OCI-LY1 (cell line): ENCODE measurements at regions not wholly inside any gene's neighbourhood (a gene's known extent, or its start where the extent isn't known, plus 50 kb on each side); places are given as distances from the start of the nearest gene placed in this dataset.

ENCODE experiments used
- H2AFZ ChIP-seq: fragments of 200-600 bp; sonication (generic), shearing (Covaris generic); 2 replicates; pipeline ENCODE4 v1.6.0; 2014; ENCODE audit warnings: antibody characterized with exemption, mild to moderate bottlenecking, low read length
- H3F3A ChIP-seq: fragments of 200-600 bp; sonication (generic), shearing (Covaris generic); 2 replicates; pipeline ENCODE4 v1.6.0; 2014; ENCODE audit warnings: mild to moderate bottlenecking, antibody characterized with exemption, low read length, moderate library complexity; ENCODE audit not compliant: insufficient read depth
- H3K27ac ChIP-seq: fragments of 200-600 bp; sonication (generic); 2 replicates; pipeline ENCODE4 v1.5.1; 2014; ENCODE audit warnings: low read length, mixed run types, mild to moderate bottlenecking, low read depth; ENCODE audit not compliant: poor library complexity, severe bottlenecking
- H3K27me3 ChIP-seq: fragments of 200-600 bp; sonication (generic); 2 replicates; pipeline ENCODE4 v1.6.0; 2014; ENCODE audit warnings: antibody characterized with exemption, mild to moderate bottlenecking, low read length, moderate library complexity; ENCODE audit not compliant: insufficient read depth
- H3K36me3 ChIP-seq: fragments of 200-600 bp; sonication (generic); 2 replicates; pipeline ENCODE4 v1.6.1; 2014; ENCODE audit warnings: mild to moderate bottlenecking, antibody characterized with exemption, low read length, moderate library complexity, mixed read lengths; ENCODE audit not compliant: insufficient read depth
- H3K4me1 ChIP-seq: fragments of 200-600 bp; sonication (generic); 2 replicates; pipeline ENCODE4 v1.5.1; 2014; ENCODE audit warnings: mild to moderate bottlenecking, low read length, moderate library complexity; ENCODE audit not compliant: insufficient read depth, severe bottlenecking
- H3K4me2 ChIP-seq: fragments of 200-600 bp; sonication (generic), shearing (Covaris generic); 2 replicates; pipeline ENCODE4 v1.6.1; 2014; ENCODE audit warnings: low read length
- H3K4me3 ChIP-seq: fragments of 200-600 bp; sonication (generic); 2 replicates; pipeline ENCODE4 v1.5.1; 2014; ENCODE audit warnings: low read length, low read depth, mild to moderate bottlenecking, mixed read lengths; ENCODE audit not compliant: poor library complexity, severe bottlenecking
- H3K79me2 ChIP-seq: fragments of 200-600 bp; shearing (Covaris generic); 2 replicates; pipeline ENCODE4 v1.6.1; 2016; ENCODE audit warnings: mixed run types, low read length, mixed read lengths; ENCODE audit not compliant: insufficient read depth
- H3K9ac ChIP-seq: fragments of 200-600 bp; sonication (generic), shearing (Covaris generic); 2 replicates; pipeline ENCODE4 v1.6.1; 2014; ENCODE audit warnings: mild to moderate bottlenecking, low read length, mixed read lengths
- H3K9me2 ChIP-seq: fragments of 200-600 bp; sonication (generic), shearing (Covaris generic); 2 replicates; pipeline ENCODE4 v1.6.1; 2014; ENCODE audit warnings: low read depth, mild to moderate bottlenecking, low read length, mixed read lengths
- H3K9me3 ChIP-seq: fragments of 200-600 bp; shearing (Covaris generic); 2 replicates; pipeline ENCODE4 v1.6.1; 2014; ENCODE audit warnings: low read length, mixed read lengths
- H4K20me1 ChIP-seq: fragments of 200-600 bp; sonication (generic), shearing (Covaris generic); 2 replicates; pipeline ENCODE4 v1.6.0; 2016; ENCODE audit warnings: mild to moderate bottlenecking, low read length; ENCODE audit not compliant: insufficient read depth
- CTCF ChIP-seq: fragments of 200-600 bp; sonication (generic), shearing (Covaris generic); IDR thresholded peaks from 2 replicates; pipeline ENCODE4 v1.5.1; 2017; ENCODE audit warnings: mild to moderate bottlenecking, antibody characterized with exemption, low read length, moderate library complexity, mixed read lengths
- EZH2 ChIP-seq: fragments of 200-600 bp; sonication (generic), shearing (Covaris generic); IDR thresholded peaks from 2 replicates; pipeline ENCODE4 v1.8.0; 2017; ENCODE audit warnings: borderline replicate concordance, mixed run types, mild to moderate bottlenecking, antibody characterized with exemption, low read length, moderate library complexity, mixed read lengths

- no peak overlapping the region for H3K9ac ChIP-seq
- no peak overlapping the region for H2AFZ ChIP-seq
- no peaks in the 10 kb centered on the region for H3F3A ChIP-seq
- no peak overlapping the region for H3K4me3 ChIP-seq
- H3K27me3 ChIP-seq: no peaks in the 10 kb centered on the region
- TF ChIP-seq CTCF (no peak), EZH2 (no peak)
- no peak overlapping the region for H3K4me2 ChIP-seq
- no peaks in the 10 kb centered on the region for H3K79me2 ChIP-seq
- H3K27ac ChIP-seq: no peak overlapping the region
- H3K9me2 ChIP-seq: no peaks in the 10 kb centered on the region
- H3K9me3 ChIP-seq: no peaks in the 10 kb centered on the region
- no peaks in the 10 kb centered on the region for H3K36me3 ChIP-seq
- H3K4me1 ChIP-seq: no peaks in the 10 kb centered on the region
- no peaks in the 10 kb centered on the region for H4K20me1 ChIP-seq
These were observed 350.6 kb downstream of the NDFIP2 start for GRCh38 chr13:79831556-79831955.

GRCh38 chr13:79830945-79831344, 350.0 kb downstream of the NDFIP2 start:
- H2AFZ ChIP-seq: no peak overlapping the region
- no peaks in the 10 kb centered on the region for H3K36me3 ChIP-seq
- no peak overlapping the region for H3K9ac ChIP-seq
- H3K79me2 ChIP-seq: no peaks in the 10 kb centered on the region
- no peaks in the 10 kb centered on the region for H3K9me3 ChIP-seq
- no peaks in the 10 kb centered on the region for H4K20me1 ChIP-seq
- no peaks in the 10 kb centered on the region for H3F3A ChIP-seq
- no peaks in the 10 kb centered on the region for H3K9me2 ChIP-seq
- H3K27ac ChIP-seq: no peak overlapping the region
- no peaks in the 10 kb centered on the region for H3K27me3 ChIP-seq
- no peak overlapping the region for H3K4me2 ChIP-seq
- H3K4me3 ChIP-seq: no peak overlapping the region
- TF ChIP-seq CTCF (no peak), EZH2 (no peak)
- no peaks in the 10 kb centered on the region for H3K4me1 ChIP-seq

GRCh38 chr13:79830426-79830825, 349.5 kb downstream of the NDFIP2 start:
- H3K27ac ChIP-seq: no peak overlapping the region
- H3K4me3 ChIP-seq: no peak overlapping the region
- no peaks in the 10 kb centered on the region for H3K9me2 ChIP-seq
- no peaks in the 10 kb centered on the region for H3K36me3 ChIP-seq
- no peak overlapping the region for H2AFZ ChIP-seq
- H3K79me2 ChIP-seq: no peaks in the 10 kb centered on the region
- H3F3A ChIP-seq: no peaks in the 10 kb centered on the region
- no peak overlapping the region for H3K4me2 ChIP-seq
- no peaks in the 10 kb centered on the region for H3K9me3 ChIP-seq
- H4K20me1 ChIP-seq: no peaks in the 10 kb centered on the region
- H3K27me3 ChIP-seq: no peaks in the 10 kb centered on the region
- TF ChIP-seq EZH2 (no peak), CTCF (no peak)
- no peak overlapping the region for H3K9ac ChIP-seq
- no peaks in the 10 kb centered on the region for H3K4me1 ChIP-seq
